NCI-H146 treated with DMSO at 0.1 percent for 48 hours (cell line): ENCODE measurements at regions not wholly inside any gene's neighbourhood (a gene's known extent, or its start where the extent isn't known, plus 50 kb on each side); places are given as distances from the start of the nearest gene placed in this dataset.
"Not testable (repeated sequence)": the region's sequence is repeated elsewhere in the genome, so short reads cannot be mapped to it uniquely, and the experiment has no call there.

Experiments used
- DNase-seq: peaks from one replicate; lab custom pipeline; 2025; ENCODE audit not compliant: unreplicated experiment; lab: John Stamatoyannopoulos, UW

GRCh38 chr6:19370831-19371230 is 466.3 kb upstream of the ID4 start:
- no peak for DNase-seq

- no peak for DNase-seq
Measured at GRCh38 chr6:19375613-19376012, 461.6 kb upstream of the ID4 start.

- no peak for DNase-seq
Measured at GRCh38 chr6:19377722-19378121, 459.4 kb upstream of the ID4 start.

GRCh38 chr6:19380293-19380692 is 456.9 kb upstream of the ID4 start:
- no peak for DNase-seq

- peak; percentile 7 for DNase-seq
Measured at GRCh38 chr6:19382676-19383075, 454.5 kb upstream of the ID4 start.

GRCh38 chr6:19391926-19392325 is 445.2 kb upstream of the ID4 start:
- no peak for DNase-seq

- DNase-seq: no peak
Measured at GRCh38 chr6:19394051-19394450, 443.1 kb upstream of the ID4 start.

- DNase-seq: no peak
Measured at GRCh38 chr6:19394687-19395086, 442.5 kb upstream of the ID4 start.

GRCh38 chr6:19395316-19395715 is 441.9 kb upstream of the ID4 start:
- no peak for DNase-seq

- no peak for DNase-seq
Measured at GRCh38 chr6:19399406-19399805, 437.8 kb upstream of the ID4 start.

- DNase-seq: not testable (repeated sequence)
Measured at GRCh38 chr6:19404884-19405283, 432.3 kb upstream of the ID4 start.

- DNase-seq: no peak
Measured at GRCh38 chr6:19408331-19408730, 428.8 kb upstream of the ID4 start.

- DNase-seq: no peak
Measured at GRCh38 chr6:19410481-19410880, 426.7 kb upstream of the ID4 start.

GRCh38 chr6:19413323-19413722 is 423.8 kb upstream of the ID4 start:
- no peak for DNase-seq

GRCh38 chr6:19415605-19416326 is 421.4 kb upstream of the ID4 start:
- no peak for DNase-seq

GRCh38 chr6:19416811-19417210 is 420.4 kb upstream of the ID4 start:
- DNase-seq: no peak

GRCh38 chr6:19417713-19418112 is 419.5 kb upstream of the ID4 start:
- no peak for DNase-seq

GRCh38 chr6:19424853-19425252 is 412.3 kb upstream of the ID4 start:
- no peak for DNase-seq

- no peak for DNase-seq
Measured at GRCh38 chr6:19427548-19427947, 409.6 kb upstream of the ID4 start.

GRCh38 chr6:19432966-19433498 is 404.1 kb upstream of the ID4 start:
- peak; percentile 83 for DNase-seq

- no peak for DNase-seq
Measured at GRCh38 chr6:19434065-19434464, 403.1 kb upstream of the ID4 start.

- DNase-seq: no peak
Measured at GRCh38 chr6:19435755-19436154, 401.4 kb upstream of the ID4 start.
